ENCODE measurements at regions not wholly inside any gene's neighbourhood (a gene's known extent, or its start where the extent isn't known, plus 50 kb on each side); places are given as distances from the start of the nearest gene placed in this dataset.
A peak's percentile ranks its signal among the peaks of the same experiment; 100 is the strongest.

DNA sequence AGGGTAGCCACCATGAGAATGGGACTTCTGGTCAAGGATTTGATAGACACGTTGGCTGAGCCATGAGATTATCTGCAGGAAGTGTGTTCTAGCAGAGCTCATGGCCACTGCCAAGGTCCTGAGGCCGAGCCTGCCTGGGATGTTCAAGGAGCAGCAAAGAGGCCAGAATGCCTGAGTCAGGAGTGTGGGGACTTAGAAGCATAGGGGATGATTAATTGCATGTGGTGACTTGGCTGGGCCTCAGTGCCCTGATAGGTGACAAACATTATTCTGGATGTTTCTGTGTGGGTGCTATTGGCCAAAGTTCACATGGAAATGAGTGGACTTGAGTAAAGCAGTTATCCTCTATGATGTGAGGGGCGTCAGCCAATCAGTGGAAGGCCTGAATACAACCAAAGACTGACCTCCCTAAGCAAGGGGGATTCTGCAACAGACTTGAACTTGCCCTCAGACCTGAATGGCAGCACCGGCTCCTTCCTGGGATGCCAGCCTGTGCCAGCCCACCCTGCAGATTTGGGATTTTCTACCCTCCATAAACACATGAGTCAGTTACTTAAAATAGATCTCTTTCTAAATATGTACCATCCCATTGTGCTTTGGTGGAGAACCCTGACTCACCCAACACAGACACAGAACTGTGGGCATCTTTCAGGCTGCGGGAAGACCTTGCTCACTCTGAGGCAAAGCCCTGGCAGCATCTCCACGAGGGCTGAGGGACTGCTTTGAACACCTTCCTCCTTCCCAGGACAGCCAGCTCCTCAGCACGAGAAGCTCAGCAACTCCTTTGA lies 363.9 kb upstream of the MGMT start:
- intact Hi-C loops (cut with DNase I) = no loop called here
- Histone ChIP-seq H3K36me3 (no peaks in the 10 kb centered on the region), H3K4me1 (peaks cover 9% of the 10 kb centered on the region), H3K27ac (no peak overlapping the region), H3K9me3 (no peaks in the 10 kb centered on the region), H3K4me3 (no peak overlapping the region), H3K27me3 (no peaks in the 10 kb centered on the region)
- DNase-seq = no peak
- no peak for ATAC-seq
- TF ChIP-seq, protein P1, sequence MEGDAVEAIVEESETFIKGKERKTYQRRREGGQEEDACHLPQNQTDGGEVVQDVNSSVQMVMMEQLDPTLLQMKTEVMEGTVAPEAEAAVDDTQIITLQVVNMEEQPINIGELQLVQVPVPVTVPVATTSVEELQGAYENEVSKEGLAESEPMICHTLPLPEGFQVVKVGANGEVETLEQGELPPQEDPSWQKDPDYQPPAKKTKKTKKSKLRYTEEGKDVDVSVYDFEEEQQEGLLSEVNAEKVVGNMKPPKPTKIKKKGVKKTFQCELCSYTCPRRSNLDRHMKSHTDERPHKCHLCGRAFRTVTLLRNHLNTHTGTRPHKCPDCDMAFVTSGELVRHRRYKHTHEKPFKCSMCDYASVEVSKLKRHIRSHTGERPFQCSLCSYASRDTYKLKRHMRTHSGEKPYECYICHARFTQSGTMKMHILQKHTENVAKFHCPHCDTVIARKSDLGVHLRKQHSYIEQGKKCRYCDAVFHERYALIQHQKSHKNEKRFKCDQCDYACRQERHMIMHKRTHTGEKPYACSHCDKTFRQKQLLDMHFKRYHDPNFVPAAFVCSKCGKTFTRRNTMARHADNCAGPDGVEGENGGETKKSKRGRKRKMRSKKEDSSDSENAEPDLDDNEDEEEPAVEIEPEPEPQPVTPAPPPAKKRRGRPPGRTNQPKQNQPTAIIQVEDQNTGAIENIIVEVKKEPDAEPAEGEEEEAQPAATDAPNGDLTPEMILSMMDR (IDR thresholded peaks at IDR 0.05) = no peak

DNA sequence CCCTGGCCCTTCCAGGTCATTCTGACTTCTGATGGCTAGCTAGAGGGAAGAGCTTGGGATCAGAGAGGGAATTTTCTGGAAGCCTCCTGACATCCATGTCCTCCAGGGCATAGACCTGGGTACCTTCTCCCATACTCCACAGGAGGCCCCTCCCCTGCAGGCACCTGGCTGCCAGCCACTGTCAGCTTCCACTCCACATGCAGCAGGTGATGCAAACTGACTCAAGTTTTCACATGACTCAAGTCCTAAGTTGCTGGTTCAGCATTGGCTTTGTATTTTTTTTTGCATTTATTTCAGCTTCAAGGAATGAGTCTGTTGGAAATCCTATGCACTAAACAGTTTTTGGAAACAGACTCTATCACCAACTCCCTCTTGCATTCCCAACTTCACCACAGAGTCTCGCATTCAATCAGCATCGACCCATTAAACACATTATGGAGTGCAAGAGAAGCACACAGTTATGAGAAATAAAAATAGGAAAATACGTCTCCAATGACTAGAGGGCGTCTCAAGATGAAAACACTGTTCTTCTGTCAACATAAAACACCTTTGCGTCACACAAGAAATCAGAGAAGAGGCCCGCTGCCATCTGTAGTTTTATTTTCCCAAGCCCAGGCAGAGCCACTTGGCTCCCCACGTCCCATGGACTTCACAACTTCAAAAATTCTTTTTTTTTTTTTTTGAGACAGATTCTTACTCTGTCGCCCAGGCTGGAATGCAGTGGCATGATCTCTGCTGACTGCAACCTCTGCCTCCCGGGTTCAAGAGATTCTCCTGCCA lies 362.6 kb upstream of the MGMT start:
- no peaks in the 10 kb centered on the region for H3K27me3 ChIP-seq
- TF ChIP-seq, protein P1 (IDR thresholded peaks at IDR 0.05) = no peak
- peaks cover 8% of the 10 kb centered on the region for H3K4me1 ChIP-seq
- peak overlapping the region; percentile 28 for H3K27ac ChIP-seq
- H3K9me3 ChIP-seq = no peaks in the 10 kb centered on the region
- H3K36me3 ChIP-seq = no peaks in the 10 kb centered on the region
- no peak overlapping the region for H3K4me3 ChIP-seq
- DNase-seq (no peak), ATAC-seq (no peak)
- intact Hi-C loops (cut with DNase I) = no loop called here

DNA sequence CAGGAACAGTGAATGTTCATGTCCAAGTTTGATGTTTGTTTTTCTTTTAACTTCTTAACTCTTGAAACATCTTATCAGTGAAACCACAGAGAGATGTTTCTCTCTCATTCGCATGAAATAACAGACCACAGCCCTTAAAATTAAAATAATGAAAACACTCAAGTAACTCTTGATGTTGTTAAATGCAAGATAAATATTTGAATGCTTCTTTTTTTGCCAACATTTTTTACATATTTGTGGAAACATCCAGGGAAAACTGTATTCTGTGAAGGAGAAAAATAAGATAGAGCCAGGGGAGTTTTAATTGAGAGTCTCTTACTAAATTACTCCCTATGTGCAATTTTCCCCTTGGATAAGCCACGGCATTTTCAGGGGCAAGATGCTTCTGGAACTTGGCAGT lies 361.8 kb upstream of the MGMT start:
- DNase-seq (no peak), ATAC-seq (no peak)
- H3K4me1 ChIP-seq = peaks cover 8% of the 10 kb centered on the region
- intact Hi-C loops (cut with DNase I) = no loop called here
- H3K4me3 ChIP-seq = no peak overlapping the region
- H3K36me3 ChIP-seq = no peaks in the 10 kb centered on the region
- no peaks in the 10 kb centered on the region for H3K9me3 ChIP-seq
- TF ChIP-seq, protein P1 (IDR thresholded peaks at IDR 0.05) = no peak
- no peaks in the 10 kb centered on the region for H3K27me3 ChIP-seq
- H3K27ac ChIP-seq = peak overlapping the region; percentile 28

DNA sequence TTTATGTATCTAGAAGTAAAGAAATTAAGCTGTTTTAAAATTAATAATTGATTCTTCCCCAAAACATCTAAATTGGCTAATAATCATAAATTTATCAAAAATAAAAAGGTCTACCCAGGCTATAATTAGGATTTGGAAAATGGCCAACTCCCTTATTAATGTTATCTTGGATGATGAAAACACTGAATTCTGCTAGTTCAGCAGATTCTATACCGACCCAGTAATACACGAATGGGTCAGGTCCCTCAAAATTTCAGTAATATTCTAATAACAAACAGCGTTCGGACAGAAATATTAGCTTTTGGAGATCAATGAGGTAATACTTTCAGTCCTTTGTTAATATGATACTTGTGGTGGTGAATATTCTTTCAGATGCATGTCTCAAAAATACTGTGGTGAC lies 360.7 kb upstream of the MGMT start:
- ATAC-seq = no peak
- intact Hi-C loops (cut with DNase I) = no loop called here

DNA sequence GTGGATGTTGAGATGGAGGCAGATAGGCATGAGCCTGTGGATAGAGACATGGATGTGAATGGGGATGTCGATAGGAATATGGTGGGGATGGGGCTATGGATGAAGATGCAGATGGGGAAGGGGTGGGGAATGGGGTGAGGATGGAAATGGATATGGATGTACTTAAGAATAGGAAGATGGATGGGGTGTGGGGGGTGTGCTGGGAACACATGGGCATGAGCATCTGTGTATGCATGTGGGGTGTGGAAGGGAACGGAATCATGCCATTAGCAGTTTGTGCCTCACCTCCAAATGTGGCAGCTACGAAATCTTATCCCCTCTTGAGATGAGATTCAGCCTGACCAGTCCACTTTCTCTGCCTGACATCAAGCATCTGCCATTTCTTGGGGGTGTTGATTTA lies 359.5 kb upstream of the MGMT start:
- TF ChIP-seq, protein P1 (IDR thresholded peaks at IDR 0.05) = no peak
- Histone ChIP-seq H3K27ac (no peak overlapping the region), H3K4me1 (peaks cover 8% of the 10 kb centered on the region), H3K27me3 (no peaks in the 10 kb centered on the region), H3K9me3 (no peaks in the 10 kb centered on the region), H3K36me3 (no peaks in the 10 kb centered on the region), H3K4me3 (no peak overlapping the region)
- intact Hi-C loops (cut with DNase I) = no loop called here
- no peak for ATAC-seq
- no peak for DNase-seq

More for the DNA sequence above, 360.7 kb upstream of the MGMT start:
- H3K4me1 ChIP-seq = peaks cover 8% of the 10 kb centered on the region
- H3K27ac ChIP-seq = no peak overlapping the region
- H3K9me3 ChIP-seq = no peaks in the 10 kb centered on the region
- no peaks in the 10 kb centered on the region for H3K27me3 ChIP-seq
- no peak overlapping the region for H3K4me3 ChIP-seq
- TF ChIP-seq, protein P1 (IDR thresholded peaks at IDR 0.05) = no peak
- H3K36me3 ChIP-seq = no peaks in the 10 kb centered on the region
- DNase-seq = no peak
